Kidney glomerular epithelial cell (primary cell): ENCODE measurements at regions not wholly inside any gene's neighbourhood (a gene's known extent, or its start where the extent isn't known, plus 50 kb on each side); places are given as distances from the start of the nearest gene placed in this dataset.

ENCODE experiments used
- DNase-seq: peaks from one replicate; lab custom pipeline; 2025; lab: John Stamatoyannopoulos, UW

- DNase-seq: no peak
Observed at GRCh38 chr13:34816245-34816884, 125.7 kb upstream of the NBEA start.

GRCh38 chr13:34816908-34817665, 125.0 kb upstream of the NBEA start:
- DNase-seq: peak; percentile 5

GRCh38 chr13:34822650-34823049, 119.4 kb upstream of the NBEA start:
- peak; percentile 41 for DNase-seq

GRCh38 chr13:34826432-34826831, 115.6 kb upstream of the NBEA start:
- no peak for DNase-seq

GRCh38 chr13:34833562-34834182, 108.4 kb upstream of the NBEA start:
- DNase-seq: no peak

GRCh38 chr13:34842466-34842865, 99.6 kb upstream of the NBEA start:
- DNase-seq: no peak

GRCh38 chr13:34847766-34848165, 94.3 kb upstream of the NBEA start:
- no peak for DNase-seq

GRCh38 chr13:34849406-34849805, 92.7 kb upstream of the NBEA start:
- DNase-seq: no peak

GRCh38 chr13:34853161-34853560, 88.9 kb upstream of the NBEA start:
- no peak for DNase-seq

GRCh38 chr13:34857558-34858325, 84.3 kb upstream of the NBEA start:
- no peak for DNase-seq

- DNase-seq: no peak
Observed at GRCh38 chr13:34862311-34862710, 79.8 kb upstream of the NBEA start.

- no peak for DNase-seq
Observed at GRCh38 chr13:34862716-34863115, 79.4 kb upstream of the NBEA start.

GRCh38 chr13:34863360-34864135, 78.5 kb upstream of the NBEA start:
- DNase-seq: peak; percentile 88

- no peak for DNase-seq
Observed at GRCh38 chr13:34864671-34865070, 77.4 kb upstream of the NBEA start.

- peak; percentile 59 for DNase-seq
Observed at GRCh38 chr13:34867590-34867989, 74.5 kb upstream of the NBEA start.

- no peak for DNase-seq
Observed at GRCh38 chr13:34868733-34869132, 73.3 kb upstream of the NBEA start.

- no peak for DNase-seq
Observed at GRCh38 chr13:34869696-34870095, 72.4 kb upstream of the NBEA start.

- no peak for DNase-seq
Observed at GRCh38 chr13:34878329-34878728, 63.7 kb upstream of the NBEA start.

GRCh38 chr13:34879851-34880250, 62.2 kb upstream of the NBEA start:
- no peak for DNase-seq

- no peak for DNase-seq
Observed at GRCh38 chr13:34881494-34881893, 60.6 kb upstream of the NBEA start.

GRCh38 chr13:34883396-34883795, 58.7 kb upstream of the NBEA start:
- DNase-seq: no peak

- DNase-seq: no peak
Observed at GRCh38 chr13:34884366-34884765, 57.7 kb upstream of the NBEA start.
